ENCODE measurements at regions not wholly inside any gene's neighbourhood (a gene's known extent, or its start where the extent isn't known, plus 50 kb on each side); places are given as distances from the start of the nearest gene placed in this dataset.
A peak's percentile ranks its signal among the peaks of the same experiment; 100 is the strongest.

DNA sequence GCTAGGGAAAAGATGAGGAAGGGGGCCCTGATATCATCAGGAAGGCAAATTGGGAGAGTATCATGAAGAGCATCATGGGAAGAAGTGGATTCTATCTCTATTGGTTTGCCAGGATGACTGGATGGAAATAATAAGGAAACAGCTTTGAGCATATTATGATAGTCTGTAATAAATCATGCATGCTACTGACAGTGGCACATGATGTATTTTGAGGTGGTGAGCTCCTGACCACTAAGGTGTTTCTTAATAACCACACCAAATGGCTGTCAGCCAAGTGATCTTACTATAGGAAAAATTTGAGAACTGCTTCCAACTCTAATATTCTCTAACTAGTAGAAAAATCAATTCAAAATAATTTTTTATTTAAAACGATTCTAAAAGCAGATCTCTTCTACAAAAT, 548.4 kb upstream of the JAG1 start:
- DNase-seq, result no peak

DNA sequence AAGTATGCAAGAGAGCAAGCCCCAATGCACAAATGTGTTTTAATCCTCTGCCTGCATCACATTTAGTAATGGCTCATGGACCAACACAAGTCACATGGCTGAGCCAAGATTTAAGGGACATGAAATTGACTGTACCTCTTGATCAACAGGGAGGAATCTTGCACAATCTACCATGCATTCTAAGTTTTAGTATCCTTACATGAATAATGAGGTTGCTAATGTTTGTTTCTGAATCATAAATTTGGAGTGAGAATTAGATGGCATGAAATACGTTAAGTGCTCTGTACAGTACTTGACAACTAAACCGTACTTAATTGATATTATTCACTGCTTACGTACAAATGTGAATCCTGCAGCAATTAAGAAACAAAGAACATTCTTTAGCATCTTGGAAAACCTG, 553.8 kb upstream of the JAG1 start:
- DNase-seq, result no peak

DNA sequence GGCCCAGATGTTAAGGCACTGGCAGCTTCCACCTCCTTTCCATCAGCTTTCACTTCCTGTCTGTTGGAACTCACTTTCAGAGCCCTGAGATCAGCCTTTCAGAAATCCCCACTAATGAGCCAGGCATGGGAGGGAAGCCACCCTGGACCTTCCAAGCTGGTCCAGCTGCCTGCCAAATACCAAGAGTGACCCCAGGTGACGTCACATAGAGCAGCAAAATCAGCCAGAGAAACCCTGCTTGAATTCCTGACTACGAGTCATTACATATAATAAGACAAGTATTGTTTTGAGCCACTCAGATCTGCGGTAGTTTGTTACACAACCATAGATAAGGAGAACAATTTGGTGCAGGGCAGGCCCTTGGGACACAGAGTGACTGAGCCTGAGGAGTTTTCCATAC, 556.0 kb upstream of the JAG1 start:
- no peak for DNase-seq

DNA sequence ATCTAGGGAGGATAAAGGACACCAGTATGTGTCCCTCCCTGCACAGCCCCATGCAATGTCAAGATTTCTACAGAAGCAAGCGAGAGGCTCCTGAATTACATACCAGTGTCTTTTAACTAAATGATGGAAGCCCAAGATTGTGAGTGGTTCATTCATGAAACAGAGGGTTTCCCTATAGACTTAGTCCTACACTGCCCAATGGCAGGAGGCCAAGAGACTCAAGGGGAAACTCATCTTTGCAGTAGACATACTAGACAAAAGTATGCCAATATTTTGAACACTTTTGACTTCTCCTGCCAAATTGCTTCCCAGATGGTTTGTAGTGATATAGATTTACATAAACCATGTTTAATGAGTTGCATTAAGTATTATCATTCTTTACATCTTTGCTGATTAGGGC, 557.2 kb upstream of the JAG1 start:
- DNase-seq, result no peak

DNA sequence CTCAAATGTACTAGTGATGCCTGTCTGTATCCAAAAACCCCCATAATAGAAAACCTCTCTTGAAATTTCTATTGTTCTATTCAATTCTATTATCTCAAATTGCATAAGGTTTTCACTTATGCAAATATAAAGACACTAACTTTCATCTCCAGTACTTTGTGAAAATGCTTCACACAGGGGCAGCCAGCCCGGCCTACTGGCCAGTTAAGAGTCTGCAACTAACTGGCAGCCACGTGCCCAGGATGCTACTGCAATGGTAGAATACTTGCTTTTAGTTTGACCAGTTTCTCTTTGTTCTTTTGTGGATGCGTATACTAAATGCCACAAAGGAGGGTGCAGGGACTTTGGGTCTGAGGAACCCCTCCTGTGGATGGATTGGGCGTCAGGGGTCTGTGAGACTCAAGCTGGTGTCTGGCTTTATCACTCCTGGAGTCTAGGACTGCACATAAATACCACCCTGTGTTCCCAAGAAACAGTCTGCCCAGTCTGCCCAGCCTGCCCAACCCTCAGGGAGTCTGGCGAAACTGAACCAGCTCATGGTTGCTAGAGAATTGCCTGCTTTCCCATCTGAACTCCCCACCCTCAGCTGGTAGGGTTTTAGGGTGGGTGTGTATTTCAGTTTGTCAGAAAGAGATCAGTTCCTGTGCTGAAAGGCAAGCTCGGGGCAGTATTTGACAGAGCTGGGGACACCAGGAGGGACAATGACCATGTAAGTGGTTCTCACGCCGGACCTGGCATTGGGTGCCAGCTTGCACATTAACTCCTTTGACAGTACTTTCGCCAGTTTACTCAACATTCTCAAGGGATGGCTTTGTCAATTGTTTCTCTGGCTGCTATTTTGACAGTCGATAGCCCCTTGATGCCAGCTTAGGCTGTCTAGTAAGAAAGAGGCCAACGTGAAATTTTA, 558.2 kb upstream of the JAG1 start:
- no peak for DNase-seq

DNA sequence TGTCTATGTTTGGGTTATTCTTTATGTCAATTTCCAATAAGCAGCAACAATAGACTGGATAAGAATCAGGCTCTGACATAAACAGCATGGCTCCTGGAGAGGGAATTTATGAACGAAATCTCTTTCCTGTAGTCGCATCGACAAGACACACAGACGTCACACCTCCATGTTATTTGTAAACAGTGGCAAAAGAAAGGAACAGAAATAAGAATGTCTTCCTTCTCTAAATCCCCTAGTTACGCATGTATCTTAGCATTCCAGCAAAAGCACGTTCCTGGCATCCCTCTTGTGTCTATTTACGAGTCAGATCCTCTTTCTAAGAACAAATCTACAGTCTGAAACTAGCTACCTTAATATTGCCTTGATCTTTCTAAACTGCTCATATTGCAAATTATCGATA, 559.1 kb upstream of the JAG1 start:
- DNase-seq, result no peak

DNA sequence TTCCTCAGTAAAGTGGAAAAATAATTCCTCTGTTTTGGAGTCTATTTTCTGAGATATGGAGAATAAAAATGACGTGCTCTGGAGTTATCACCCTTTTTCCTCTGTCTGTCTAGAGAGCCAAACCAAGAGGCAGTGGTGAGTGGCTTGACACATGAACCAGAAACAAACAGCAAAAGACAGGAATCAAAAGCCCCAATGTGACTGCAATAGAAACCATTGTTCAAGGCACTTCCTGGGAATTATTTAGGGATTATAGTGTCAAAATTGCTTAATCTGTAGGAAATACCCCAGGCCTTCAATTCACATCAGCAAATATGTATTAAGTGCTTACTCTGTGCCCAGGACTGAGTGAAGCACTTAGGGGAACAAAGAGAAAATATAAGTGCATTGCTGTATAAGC, 560.4 kb upstream of the JAG1 start:
- no peak for DNase-seq

DNA sequence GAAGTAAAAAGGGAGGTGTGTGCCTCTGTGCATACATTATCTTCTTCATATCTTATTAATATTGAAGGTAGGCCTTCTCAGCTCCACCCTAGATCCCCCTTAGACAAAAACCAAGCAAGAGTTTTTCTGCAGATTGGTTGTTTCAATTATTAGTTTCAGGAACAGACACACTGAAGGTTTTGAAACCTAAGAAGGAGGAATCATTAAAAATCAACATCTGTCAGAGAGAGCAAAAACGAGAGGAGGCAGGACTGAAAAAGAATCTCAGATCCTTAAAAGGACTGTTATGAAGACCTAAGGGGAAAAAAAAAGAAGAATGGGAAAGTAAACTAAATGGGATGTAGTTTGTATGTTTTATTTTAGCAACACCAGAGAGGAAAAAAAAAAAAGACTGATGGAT, 560.8 kb upstream of the JAG1 start:
- no peak for DNase-seq

DNA sequence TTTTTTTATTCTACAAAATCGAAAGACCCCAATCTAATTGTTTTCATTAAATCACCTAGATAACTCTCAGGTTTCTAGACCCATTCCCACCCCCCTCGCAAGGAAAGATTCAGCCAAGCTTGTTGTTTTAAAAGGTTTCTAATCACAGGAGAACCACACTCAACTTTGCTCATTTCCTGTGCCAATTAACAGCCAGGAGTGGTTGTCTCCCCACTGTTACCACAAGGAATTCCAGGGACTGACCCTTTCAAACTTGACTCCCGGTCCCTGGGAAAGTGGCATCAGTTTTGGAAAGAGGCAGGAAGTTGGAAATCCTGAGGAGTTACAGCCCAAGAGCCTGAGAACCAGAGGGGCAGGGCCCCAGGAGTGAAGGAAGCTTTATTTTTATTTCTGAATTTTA, 561.3 kb upstream of the JAG1 start:
- DNase-seq, result no peak

DNA sequence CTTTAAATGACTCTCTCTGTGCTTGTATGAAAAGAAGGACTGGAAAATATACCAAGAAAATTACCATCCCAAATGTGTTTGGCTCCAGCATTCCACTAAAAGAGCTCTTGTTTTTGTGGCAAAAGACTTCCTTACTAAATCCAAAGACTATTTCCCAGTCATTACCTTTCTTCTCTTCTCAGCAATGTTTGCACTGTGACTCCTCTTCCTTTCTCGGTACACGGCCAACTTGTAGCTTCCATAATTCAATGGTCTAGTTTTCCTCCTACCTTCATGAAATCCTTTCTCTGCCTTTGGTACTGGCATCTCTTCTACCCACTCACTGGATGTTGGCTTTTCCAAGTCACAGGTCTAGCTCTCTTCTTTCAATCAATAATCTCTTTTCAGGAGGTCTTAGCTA, 568.5 kb upstream of the JAG1 start:
- no peak for DNase-seq

DNA sequence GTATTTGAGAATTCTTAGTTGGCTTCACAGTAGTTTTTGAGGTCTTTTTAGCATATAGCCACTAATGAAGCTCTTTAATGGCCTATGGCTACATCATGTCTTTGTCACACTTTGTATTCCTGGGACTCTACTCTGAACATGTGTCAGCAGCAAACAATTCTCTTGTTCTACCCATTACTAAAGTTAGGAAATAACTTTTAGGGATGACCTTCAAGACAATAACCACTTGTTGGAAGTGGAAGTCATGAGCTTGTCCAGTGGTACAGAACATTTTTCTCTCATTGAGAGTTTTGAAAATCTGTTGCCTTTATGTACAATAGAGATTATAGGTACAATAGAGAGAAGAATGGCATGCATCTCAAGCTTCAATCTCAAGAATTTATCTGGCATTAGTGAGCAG, 571.6 kb upstream of the JAG1 start:
- no peak for DNase-seq

DNA sequence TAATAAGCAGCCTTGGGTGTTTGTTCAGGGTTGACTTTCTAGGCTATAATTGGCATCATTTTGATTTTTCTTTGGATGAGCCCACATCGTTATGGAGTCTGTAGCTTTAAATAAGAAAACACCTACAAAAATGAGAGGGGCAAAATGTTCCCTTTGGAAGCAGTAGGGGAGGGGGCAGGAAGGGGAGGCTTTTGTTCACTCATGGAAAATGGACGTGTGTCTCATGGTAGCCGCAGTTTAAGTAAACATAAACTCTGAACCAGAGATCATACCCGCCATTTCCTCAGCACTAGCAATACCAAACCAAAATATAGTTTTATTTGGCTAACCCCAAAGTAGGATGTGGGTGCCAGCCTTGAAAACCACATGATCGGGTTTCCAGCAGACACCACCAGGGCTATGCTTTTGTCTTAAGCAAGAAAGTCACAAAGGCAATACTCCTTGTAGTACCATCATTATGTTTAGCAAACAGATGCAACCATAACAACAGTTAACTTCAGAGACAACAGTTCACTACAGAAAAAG, 572.5 kb upstream of the JAG1 start:
- no peak for DNase-seq

DNA sequence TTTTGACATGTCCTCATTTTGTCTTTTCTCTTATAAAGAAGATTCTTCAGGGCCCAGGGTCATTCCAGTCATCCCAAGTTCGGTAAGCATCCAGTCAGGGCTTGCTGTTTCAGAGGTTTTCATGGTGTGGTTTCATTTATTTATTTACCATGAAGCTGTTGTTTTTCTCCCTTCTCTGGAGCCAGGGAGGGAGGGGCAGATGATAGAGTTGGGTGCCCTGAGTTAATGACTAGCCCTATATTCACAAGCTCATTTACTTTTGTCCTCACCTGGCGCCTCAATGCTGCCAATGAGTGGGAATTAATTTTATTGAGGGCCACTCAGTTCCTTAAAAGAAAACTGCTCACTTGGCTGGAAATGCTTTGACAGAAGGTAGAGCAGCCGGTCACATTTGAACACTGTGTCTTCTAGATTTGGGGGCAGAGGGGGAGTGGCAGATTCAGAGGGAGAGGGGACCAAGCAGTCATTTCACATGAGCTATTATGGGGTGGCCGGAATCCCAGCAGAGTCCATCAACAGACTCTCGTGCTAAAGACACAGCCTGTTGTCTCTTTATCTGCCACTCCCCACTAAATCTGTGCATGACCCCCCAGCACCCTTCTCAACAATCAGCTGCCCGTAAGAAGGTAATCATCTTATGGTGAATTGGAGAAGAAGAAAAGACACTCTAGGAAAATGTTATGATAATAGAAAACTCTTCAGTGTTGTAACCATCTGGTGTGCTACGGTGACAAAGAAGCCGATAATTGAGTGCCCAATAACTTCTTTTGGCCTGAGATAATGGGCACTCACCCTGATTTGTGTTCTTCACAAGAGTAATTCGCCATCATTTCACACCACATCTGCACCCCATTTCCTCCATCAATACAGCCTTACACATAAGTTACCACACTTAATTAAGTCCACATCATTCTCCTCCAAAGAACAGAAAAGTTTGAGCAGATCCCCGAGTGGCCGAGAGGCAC, 573.5 kb upstream of the JAG1 start:
- no peak for DNase-seq

DNA sequence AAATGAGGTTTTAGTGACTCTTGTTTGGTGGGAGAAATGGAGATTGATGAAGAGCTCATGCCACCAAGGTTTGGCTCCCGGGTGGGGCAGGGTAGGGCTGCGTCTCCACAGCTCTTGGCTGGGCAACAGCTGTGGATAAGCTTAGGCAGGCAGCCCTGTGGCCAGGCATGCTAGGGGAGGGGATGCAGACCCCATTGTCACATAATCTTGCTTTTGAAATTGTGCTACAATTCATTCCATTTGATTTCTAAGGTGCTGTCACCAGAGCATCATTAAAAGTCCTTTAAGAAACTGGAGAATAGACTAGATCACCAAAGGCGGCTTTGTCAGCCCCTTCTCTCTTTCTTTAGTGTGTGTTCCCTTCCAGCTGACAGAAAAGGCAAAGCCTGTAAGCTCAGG, 574.2 kb upstream of the JAG1 start:
- DNase-seq, result no peak

DNA sequence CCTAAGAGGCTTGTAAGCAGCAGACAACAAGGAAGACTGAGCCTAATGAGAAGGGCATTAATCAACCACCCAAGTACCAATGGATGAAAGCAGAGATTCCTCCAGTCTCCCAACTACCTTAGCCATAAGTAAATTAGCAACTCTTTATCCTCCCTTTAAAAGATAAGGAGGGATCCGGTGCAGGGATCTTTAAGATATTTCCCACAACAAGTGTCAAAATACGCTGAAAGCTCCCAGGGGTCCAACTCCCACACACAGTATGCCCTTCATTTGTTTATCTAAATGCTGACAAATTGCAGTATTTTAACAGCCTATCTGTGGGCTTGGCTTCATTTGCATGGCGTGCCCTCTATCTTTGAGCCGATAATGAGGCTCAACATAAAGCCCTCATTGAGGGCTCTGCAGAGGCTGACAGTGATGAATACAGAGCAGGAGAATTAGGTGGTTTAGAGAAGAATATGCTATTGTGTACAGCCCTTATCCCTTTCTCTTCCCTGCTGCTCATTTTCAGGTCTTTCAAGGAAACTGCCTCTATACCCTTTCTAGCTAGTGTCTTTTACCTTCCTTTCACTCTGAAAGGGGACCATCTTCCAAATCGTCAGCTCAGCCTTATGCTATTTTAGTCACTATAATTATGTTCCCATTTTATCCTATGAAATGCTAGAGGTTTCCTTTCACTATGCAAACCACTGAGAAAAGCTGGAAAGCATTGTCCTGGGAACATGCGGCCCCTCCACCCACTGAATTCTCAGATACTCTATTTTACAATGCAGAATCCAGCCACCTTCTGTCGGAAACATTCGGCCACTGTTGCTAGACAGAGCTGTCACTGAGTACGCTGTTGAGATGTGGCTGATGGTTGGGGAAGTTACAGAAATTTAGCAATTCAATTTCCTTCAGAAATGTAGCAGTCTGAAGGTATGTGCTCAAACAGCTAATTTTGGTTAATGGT, 575.2 kb upstream of the JAG1 start:
- DNase-seq, result no peak

DNA sequence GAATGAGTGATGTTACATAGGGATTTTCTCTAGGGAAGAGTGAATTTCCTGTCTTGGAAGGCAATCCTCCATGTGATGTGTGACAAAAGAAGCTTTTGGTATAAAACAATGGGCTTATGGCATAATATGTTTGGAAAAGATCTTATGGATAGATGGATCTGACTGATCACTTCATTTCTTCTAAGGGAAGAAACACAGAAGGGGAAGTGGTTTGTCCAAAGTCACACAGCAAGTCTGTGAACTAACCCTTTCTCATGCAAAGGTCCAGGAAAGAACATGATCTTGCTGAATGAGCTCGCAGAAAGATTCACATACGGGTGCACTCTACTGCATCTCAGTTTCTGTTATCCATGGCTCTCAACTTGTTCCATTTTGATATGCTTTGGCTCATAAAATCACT, 575.9 kb upstream of the JAG1 start:
- no peak for DNase-seq

DNA sequence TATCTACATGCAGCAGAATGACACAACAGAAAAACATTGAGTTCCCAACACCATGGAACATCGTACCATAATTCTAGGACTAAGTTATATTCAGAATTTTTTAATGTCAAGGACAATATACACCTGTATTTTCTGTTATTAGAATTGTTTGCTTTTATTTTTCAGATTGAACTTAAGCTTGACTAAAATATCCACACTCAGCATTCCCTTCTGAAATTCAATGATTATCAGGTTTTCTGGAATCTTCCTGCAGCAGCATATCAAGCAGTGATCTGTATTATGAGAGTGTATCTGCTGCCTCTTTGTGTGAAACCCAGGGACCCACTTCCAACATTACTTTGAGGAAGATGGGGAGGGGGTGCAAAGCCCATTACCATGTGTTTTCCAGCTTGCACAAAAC, 578.6 kb upstream of the JAG1 start:
- DNase-seq, result no peak

DNA sequence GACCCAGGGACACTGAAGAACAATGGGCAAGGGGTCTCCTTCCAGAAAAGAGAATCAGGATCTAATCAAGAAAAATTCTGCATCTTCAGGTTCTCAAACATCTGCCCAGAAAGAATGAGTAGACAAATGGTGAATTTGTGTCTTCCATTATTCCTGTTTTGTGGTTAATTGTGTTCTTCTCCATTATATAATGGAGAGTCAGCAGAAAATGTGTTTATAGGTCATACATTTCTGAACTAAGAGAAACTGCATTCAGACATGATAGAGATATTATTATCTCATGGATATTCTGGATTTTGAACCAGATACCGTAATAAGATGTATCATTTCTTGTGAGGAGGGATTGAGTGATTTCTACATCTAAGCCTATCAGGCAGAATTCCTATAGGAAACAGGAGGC, 581.7 kb upstream of the JAG1 start:
- no peak for DNase-seq

DNA sequence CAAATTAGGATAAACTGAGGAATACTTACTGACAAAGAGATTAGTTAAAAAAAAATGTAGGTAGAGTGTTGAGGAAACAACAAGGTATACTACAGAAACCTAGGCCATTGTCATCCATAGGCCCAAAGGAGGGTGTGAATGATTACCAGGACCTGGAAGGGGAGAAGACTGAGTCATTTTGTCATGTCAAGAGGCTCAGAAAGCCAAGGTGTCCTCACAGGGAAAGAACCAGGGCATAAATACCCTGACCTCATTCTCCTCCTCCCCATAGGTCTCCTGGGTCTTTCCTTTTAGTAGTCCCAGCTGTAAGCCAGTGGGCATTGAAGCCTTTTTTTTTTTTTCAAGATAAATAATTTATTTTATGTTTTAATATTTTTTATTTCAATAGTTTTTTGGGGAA, 582.1 kb upstream of the JAG1 start:
- no peak for DNase-seq

DNA sequence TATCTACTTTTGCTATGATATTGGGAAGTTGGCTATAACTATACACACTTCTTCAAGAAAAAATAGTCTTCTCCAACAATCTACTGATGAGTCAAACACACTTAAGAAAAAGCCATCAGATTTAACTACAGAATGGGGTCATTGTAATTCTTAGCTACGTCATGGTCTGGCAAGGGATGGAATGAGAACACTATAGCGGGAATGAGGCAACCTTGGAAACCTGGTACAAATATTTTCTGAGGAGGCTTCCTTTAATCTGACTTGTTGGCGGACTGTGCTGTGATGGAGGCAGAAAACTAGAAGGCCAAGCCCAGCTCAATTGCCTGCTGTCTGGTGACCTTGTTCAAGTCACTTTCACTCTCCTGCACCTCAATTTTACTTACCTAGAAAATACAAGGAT, 586.8 kb upstream of the JAG1 start:
- DNase-seq, result no peak

DNA sequence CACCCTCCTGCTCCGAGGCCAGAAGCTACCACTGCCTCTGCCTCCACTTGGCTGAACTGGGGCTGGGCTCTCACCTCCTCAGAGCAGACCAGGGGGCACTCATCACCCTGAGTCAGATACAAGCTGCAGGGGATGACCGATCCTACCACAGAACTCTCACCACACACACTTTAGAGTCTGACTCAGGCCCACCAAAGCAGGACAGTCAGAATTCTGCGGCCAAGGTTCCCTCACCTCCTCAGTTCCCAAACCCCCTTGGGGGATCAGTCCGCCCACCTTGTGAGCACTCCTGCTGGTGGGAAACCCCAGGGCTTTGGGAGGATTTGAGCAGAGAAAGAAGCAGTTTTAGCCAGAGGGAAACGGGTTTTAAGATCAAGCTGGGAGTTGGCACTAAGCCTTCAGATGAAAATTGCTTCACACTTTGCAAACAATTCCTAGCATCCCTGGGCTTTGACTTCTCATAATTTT, 587.8 kb upstream of the JAG1 start:
- DNase-seq, result peak; percentile 51

DNA sequence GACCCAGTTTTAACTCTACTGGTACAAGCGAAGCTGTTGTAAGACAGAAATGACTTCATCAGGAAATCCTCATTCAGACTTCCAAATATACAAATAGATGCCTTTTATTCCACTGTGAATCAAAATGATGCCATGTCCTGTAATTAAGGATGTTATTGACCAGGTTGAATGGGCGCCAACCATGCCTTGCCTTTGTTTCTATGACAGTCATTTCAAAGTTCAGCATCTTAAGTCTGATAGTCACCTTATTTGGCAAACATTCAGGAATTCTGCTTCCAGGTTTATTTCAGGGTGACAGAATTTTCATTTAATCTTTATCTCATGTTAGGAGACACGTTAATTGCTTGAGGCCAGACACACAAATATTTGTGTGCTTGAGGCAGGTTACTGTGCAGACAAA, 592.8 kb upstream of the JAG1 start:
- DNase-seq, result no peak
